ENCODE measurements at regions not wholly inside any gene's neighbourhood (a gene's known extent, or its start where the extent isn't known, plus 50 kb on each side); places are given as distances from the start of the nearest gene placed in this dataset.
A peak's percentile ranks its signal among the peaks of the same experiment; 100 is the strongest.

- peaks cover under 1% of the 10 kb centered on the region for H3K9me3 Mint-ChIP-seq
- peak overlapping the region in 1 of 2 donors; percentile 31 for H3K27ac Mint-ChIP-seq
- DNase-seq (ENCODE audit: low spot score) (no peak), ATAC-seq (no peak)
- peaks cover 7 to 12% of the 10 kb centered on the region in 2 donors for H3K27me3 Mint-ChIP-seq
- no peak overlapping the region for H3K4me3 Mint-ChIP-seq
- H3K4me1 Mint-ChIP-seq (ENCODE audit: low read depth in 2 of 2) = no peaks in the 10 kb centered on the region
- H3K36me3 Mint-ChIP-seq = no peaks in the 10 kb centered on the region
Measured at GRCh38 chr5:110008131-110008530, 318.4 kb downstream of the MAN2A1 start.

- H3K27ac Mint-ChIP-seq = no peak overlapping the region
- H3K36me3 Mint-ChIP-seq = no peaks in the 10 kb centered on the region
- H3K27me3 Mint-ChIP-seq = peaks cover 15 to 17% of the 10 kb centered on the region in 2 donors
- no peak for DNase-seq (ENCODE audit: low spot score)
- no peak overlapping the region for H3K4me3 Mint-ChIP-seq
- no peak for ATAC-seq
- H3K4me1 Mint-ChIP-seq (ENCODE audit: low read depth in 2 of 2) = no peaks in the 10 kb centered on the region
- H3K9me3 Mint-ChIP-seq = peaks cover 3% of the 10 kb centered on the region
Measured at GRCh38 chr5:110012145-110012544, 322.4 kb downstream of the MAN2A1 start.

GRCh38 chr5:110013017-110013416 lies 323.3 kb downstream of the MAN2A1 start:
- no peaks in the 10 kb centered on the region for H3K36me3 Mint-ChIP-seq
- H3K27me3 Mint-ChIP-seq = peaks cover 15 to 17% of the 10 kb centered on the region in 2 donors
- no peak for ATAC-seq

GRCh38 chr5:110017854-110018253 lies 328.1 kb downstream of the MAN2A1 start:
- no peaks in the 10 kb centered on the region for H3K36me3 Mint-ChIP-seq
- peaks cover 7 to 11% of the 10 kb centered on the region in 2 donors for H3K27me3 Mint-ChIP-seq
- ATAC-seq = no peak
- H3K4me3 Mint-ChIP-seq = no peak overlapping the region
- no peaks in the 10 kb centered on the region for H3K4me1 Mint-ChIP-seq (ENCODE audit: low read depth in 2 of 2)
- DNase-seq (ENCODE audit: low spot score) = no peak
- peaks cover 3% of the 10 kb centered on the region for H3K9me3 Mint-ChIP-seq
- no peak overlapping the region for H3K27ac Mint-ChIP-seq

More at GRCh38 chr5:110013017-110013416, 323.3 kb downstream of the MAN2A1 start:
- H3K9me3 Mint-ChIP-seq = peaks cover 3% of the 10 kb centered on the region
- H3K4me3 Mint-ChIP-seq = no peak overlapping the region
- no peak overlapping the region for H3K27ac Mint-ChIP-seq
- H3K4me1 Mint-ChIP-seq (ENCODE audit: low read depth in 2 of 2) = no peaks in the 10 kb centered on the region
- DNase-seq (ENCODE audit: low spot score) = no peak

GRCh38 chr5:110018509-110018908 lies 328.8 kb downstream of the MAN2A1 start:
- peak; percentile 20 to 28 for ATAC-seq
- Mint-ChIP-seq H3K9me3 (no peaks in the 10 kb centered on the region), H3K4me1 (ENCODE audit: low read depth in 2 of 2) (no peaks in the 10 kb centered on the region), H3K27me3 (peaks cover under 1 to 4% of the 10 kb centered on the region in 2 donors), H3K4me3 (no peak overlapping the region), H3K27ac (no peak overlapping the region), H3K36me3 (no peaks in the 10 kb centered on the region)
- no peak for DNase-seq (ENCODE audit: low spot score)

- no peaks in the 10 kb centered on the region for H3K36me3 Mint-ChIP-seq
- no peaks in the 10 kb centered on the region for H3K9me3 Mint-ChIP-seq
- ATAC-seq (peak in 1 of 2 donors; percentile 13), DNase-seq (ENCODE audit: low spot score) (no peak)
- no peak overlapping the region for H3K4me3 Mint-ChIP-seq
- H3K4me1 Mint-ChIP-seq (ENCODE audit: low read depth in 2 of 2) = no peaks in the 10 kb centered on the region
- H3K27me3 Mint-ChIP-seq = no peaks in the 10 kb centered on the region
- no peak overlapping the region for H3K27ac Mint-ChIP-seq
Measured at GRCh38 chr5:110019119-110019518, 329.4 kb downstream of the MAN2A1 start.

- H3K9me3 Mint-ChIP-seq = no peaks in the 10 kb centered on the region
- no peak overlapping the region for H3K27ac Mint-ChIP-seq
- no peaks in the 10 kb centered on the region for H3K36me3 Mint-ChIP-seq
- no peaks in the 10 kb centered on the region for H3K27me3 Mint-ChIP-seq
- no peak for DNase-seq (ENCODE audit: low spot score)
- H3K4me3 Mint-ChIP-seq = no peak overlapping the region
- no peak for ATAC-seq
- no peaks in the 10 kb centered on the region for H3K4me1 Mint-ChIP-seq (ENCODE audit: low read depth in 2 of 2)
Measured at GRCh38 chr5:110019780-110020179, 330.1 kb downstream of the MAN2A1 start.

- Mint-ChIP-seq H3K27me3 (no peaks in the 10 kb centered on the region), H3K36me3 (no peaks in the 10 kb centered on the region), H3K4me1 (ENCODE audit: low read depth in 2 of 2) (no peaks in the 10 kb centered on the region), H3K9me3 (peaks cover 3% of the 10 kb centered on the region), H3K4me3 (no peak overlapping the region), H3K27ac (no peak overlapping the region)
- no peak for ATAC-seq
- no peak for DNase-seq (ENCODE audit: low spot score)
Measured at GRCh38 chr5:110021251-110021650, 331.5 kb downstream of the MAN2A1 start.

GRCh38 chr5:110025160-110025559 lies 335.4 kb downstream of the MAN2A1 start:
- no peak overlapping the region for H3K27ac Mint-ChIP-seq
- DNase-seq (ENCODE audit: low spot score) = no peak
- no peaks in the 10 kb centered on the region for H3K27me3 Mint-ChIP-seq
- no peak for ATAC-seq
- H3K4me1 Mint-ChIP-seq (ENCODE audit: low read depth in 2 of 2) = peaks cover 5 to 6% of the 10 kb centered on the region in 2 donors
- peaks cover 3% of the 10 kb centered on the region for H3K9me3 Mint-ChIP-seq
- H3K36me3 Mint-ChIP-seq = no peaks in the 10 kb centered on the region
- no peak overlapping the region for H3K4me3 Mint-ChIP-seq

- H3K36me3 Mint-ChIP-seq = no peaks in the 10 kb centered on the region
- peaks cover 3% of the 10 kb centered on the region for H3K9me3 Mint-ChIP-seq
- H3K4me3 Mint-ChIP-seq = no peak overlapping the region
- no peak overlapping the region for H3K27ac Mint-ChIP-seq
- ATAC-seq (peak in 1 of 2 donors; percentile 40), DNase-seq (ENCODE audit: low spot score) (no peak)
- H3K27me3 Mint-ChIP-seq = no peaks in the 10 kb centered on the region
- H3K4me1 Mint-ChIP-seq (ENCODE audit: low read depth in 2 of 2) = peaks cover 5 to 6% of the 10 kb centered on the region in 2 donors
Measured at GRCh38 chr5:110027527-110028322, 338.0 kb downstream of the MAN2A1 start.

GRCh38 chr5:110031402-110032140 lies 341.8 kb downstream of the MAN2A1 start:
- Mint-ChIP-seq H3K27ac (no peak overlapping the region), H3K4me3 (no peak overlapping the region), H3K27me3 (no peaks in the 10 kb centered on the region), H3K4me1 (ENCODE audit: low read depth in 2 of 2) (peaks cover 5 to 6% of the 10 kb centered on the region in 2 donors), H3K36me3 (no peaks in the 10 kb centered on the region), H3K9me3 (no peaks in the 10 kb centered on the region)
- DNase-seq (ENCODE audit: low spot score) = no peak
- ATAC-seq = no peak

- Mint-ChIP-seq H3K36me3 (no peaks in the 10 kb centered on the region), H3K9me3 (no peaks in the 10 kb centered on the region), H3K27me3 (no peaks in the 10 kb centered on the region), H3K27ac (no peak overlapping the region), H3K4me3 (no peak overlapping the region), H3K4me1 (ENCODE audit: low read depth in 2 of 2) (peaks cover 5 to 6% of the 10 kb centered on the region in 2 donors)
- DNase-seq (ENCODE audit: low spot score) (no peak), ATAC-seq (no peak)
Measured at GRCh38 chr5:110032376-110032775, 342.6 kb downstream of the MAN2A1 start.

GRCh38 chr5:110034056-110034600 lies 344.4 kb downstream of the MAN2A1 start:
- no peak overlapping the region for H3K27ac Mint-ChIP-seq
- ATAC-seq = no peak
- H3K9me3 Mint-ChIP-seq = no peaks in the 10 kb centered on the region
- no peak for DNase-seq (ENCODE audit: low spot score)
- no peaks in the 10 kb centered on the region for H3K4me1 Mint-ChIP-seq (ENCODE audit: low read depth in 2 of 2)
- H3K4me3 Mint-ChIP-seq = no peak overlapping the region
- H3K27me3 Mint-ChIP-seq = no peaks in the 10 kb centered on the region
- no peaks in the 10 kb centered on the region for H3K36me3 Mint-ChIP-seq

Data from natural killer cell treated with Interleukin-12 subunit alpha and Interleukin-12 subunit beta and Interleukin-15 and Interleukin-18, amount 100 ng/mL, for 72 hours (primary cell).